CD8-positive, alpha-beta memory T cell (primary cell): ENCODE measurements at regions not wholly inside any gene's neighbourhood (a gene's known extent, or its start where the extent isn't known, plus 50 kb on each side); places are given as distances from the start of the nearest gene placed in this dataset.

Experiments
- CTCF ChIA-PET: fragments of 350-600 bp; sonication (Branson Sonifier 250); formaldehyde crosslinking; loops from one replicate; lab custom pipeline; 2021; ENCODE audit warnings: antibody characterized with exemption; lab: Charles Lee
- POLR2A ChIA-PET: fragments of 350-600 bp; sonication (Branson Sonifier 250); formaldehyde crosslinking; loops from one replicate; lab custom pipeline; 2021; ENCODE audit warnings: antibody characterized with exemption; lab: Charles Lee
- DNase-seq, 5 donors: peaks; one replicate each; pipeline versions ENCODE4 v3.0.0 to v3.0.0-alpha.2; 2020 to 2022; ENCODE audit warnings: mixed read lengths in 1 of 5
- H3K27ac ChIP-seq: one replicate; pipeline ENCODE4 v1.7.0; 2013; ENCODE audit warnings: low read depth, mild to moderate bottlenecking, low read length, moderate library complexity
- H3K27me3 ChIP-seq: 2 replicates; pipeline ENCODE4 v1.7.0; 2013; ENCODE audit warnings: low read length, mild to moderate bottlenecking; ENCODE audit not compliant: insufficient read depth, poor library complexity, severe bottlenecking
- H3K36me3 ChIP-seq: 2 replicates; pipeline ENCODE4 v1.7.0; 2013; ENCODE audit warnings: mild to moderate bottlenecking, low read length, moderate library complexity; ENCODE audit not compliant: insufficient read depth
- H3K4me1 ChIP-seq: 2 replicates; pipeline ENCODE4 v1.7.0; 2013; ENCODE audit warnings: mild to moderate bottlenecking, low read length, moderate library complexity; ENCODE audit not compliant: insufficient read depth
- H3K4me3 ChIP-seq: 2 replicates; pipeline ENCODE4 v1.7.0; 2013; ENCODE audit warnings: mild to moderate bottlenecking, low read length
- H3K9me3 ChIP-seq: 2 replicates; pipeline ENCODE4 v1.7.0; 2013; ENCODE audit warnings: mild to moderate bottlenecking, low read length
- H3K27ac Mint-ChIP-seq, 8 donors: one replicate each; pipeline ENCODE4 v1.8.0; 2020 to 2021; ENCODE audit warnings: mixed read lengths in 8 of 8, mild to moderate bottlenecking in 6 of 8, inconsistent platforms in 3 of 8, moderate library complexity in 3 of 8
- H3K27me3 Mint-ChIP-seq, 2 donors: one replicate each; pipeline ENCODE4 v1.8.0; 2020 to 2021; ENCODE audit warnings: mixed read lengths in 2 of 2, mild to moderate bottlenecking in 1 of 2, moderate library complexity in 1 of 2
- H3K36me3 Mint-ChIP-seq, 3 donors: one replicate each; pipeline ENCODE4 v1.8.0; 2020 to 2021; ENCODE audit warnings: mixed read lengths in 3 of 3, inconsistent platforms in 1 of 3, mild to moderate bottlenecking in 1 of 3
- H3K4me1 Mint-ChIP-seq, 3 donors: one replicate each; pipeline ENCODE4 v1.8.0; 2020 to 2021; ENCODE audit warnings: mixed read lengths in 3 of 3, inconsistent platforms in 1 of 3, mild to moderate bottlenecking in 1 of 3
- H3K4me3 Mint-ChIP-seq, 7 donors: one replicate each; pipeline ENCODE4 v1.8.0; 2020 to 2021; ENCODE audit warnings: mixed read lengths in 7 of 7, mild to moderate bottlenecking in 6 of 7, moderate library complexity in 4 of 7, inconsistent platforms in 2 of 7
- H3K9me3 Mint-ChIP-seq, 5 donors: one replicate each; pipeline ENCODE4 v1.8.0; 2020 to 2022; ENCODE audit warnings: mixed read lengths in 5 of 5, mild to moderate bottlenecking in 3 of 5, moderate library complexity in 2 of 5, inconsistent platforms in 1 of 5

DNA sequence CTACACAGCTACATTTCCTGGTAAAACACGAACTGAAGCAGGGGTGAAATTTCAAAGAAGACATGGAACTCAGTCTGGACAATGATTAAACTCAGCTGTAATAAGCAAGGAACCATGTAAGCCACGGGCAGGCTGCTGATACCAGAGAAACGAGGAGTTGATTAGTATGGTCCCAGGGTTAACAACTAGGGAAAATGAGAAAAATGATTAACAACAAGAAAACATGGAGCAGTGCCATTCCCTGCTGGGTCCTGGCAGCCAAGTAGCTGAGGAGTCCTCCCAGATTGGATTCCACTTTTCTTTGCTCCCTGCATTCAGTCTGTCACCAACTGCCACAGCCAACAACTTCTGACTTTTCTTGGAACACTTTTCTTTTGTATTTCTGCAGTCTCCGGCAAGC is 517.0 kb upstream of the KLHL29 start:
- DNase-seq, result no peak
- no peaks in the 10 kb centered on the region for H3K36me3 Mint-ChIP-seq
- no peaks in the 10 kb centered on the region for H3K9me3 Mint-ChIP-seq
- Histone ChIP-seq H3K27ac (no peak overlapping the region), H3K9me3 (no peaks in the 10 kb centered on the region), H3K4me3 (no peak overlapping the region), H3K4me1 (no peaks in the 10 kb centered on the region), H3K27me3 (no peaks in the 10 kb centered on the region), H3K36me3 (no peaks in the 10 kb centered on the region)
- ChIA-PET CTCF (no interaction called here), POLR2A (no interaction called here)
- H3K27me3 Mint-ChIP-seq, result no peaks in the 10 kb centered on the region
- no peak overlapping the region for H3K27ac Mint-ChIP-seq
- H3K4me1 Mint-ChIP-seq, result no peaks in the 10 kb centered on the region
- no peak overlapping the region for H3K4me3 Mint-ChIP-seq

DNA sequence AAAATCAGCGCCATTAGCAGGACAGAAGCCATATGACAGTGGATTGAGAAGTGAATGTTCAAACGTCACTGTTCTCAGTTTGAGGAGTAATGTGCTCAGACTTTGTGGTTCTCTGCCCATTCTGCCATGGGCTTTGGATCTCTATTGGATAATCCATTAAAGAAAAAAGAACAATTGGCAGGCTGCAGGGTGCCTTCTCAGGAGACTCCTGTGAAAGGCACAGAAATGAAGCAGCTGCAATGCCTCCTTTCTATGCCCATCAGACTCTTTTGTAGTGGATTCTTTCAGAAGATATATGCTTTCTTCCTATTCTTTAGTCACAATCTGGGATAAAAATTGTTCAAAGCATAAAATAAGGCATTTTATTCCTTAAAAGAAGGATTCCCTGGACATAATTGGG is 506.9 kb upstream of the KLHL29 start:
- H3K27me3 ChIP-seq, result no peaks in the 10 kb centered on the region
- Mint-ChIP-seq H3K36me3 (no peaks in the 10 kb centered on the region), H3K4me1 (no peaks in the 10 kb centered on the region), H3K27me3 (peaks cover 0 to 2% of the 10 kb centered on the region in 2 donors), H3K27ac (no peak overlapping the region), H3K9me3 (peaks cover 0 to 13% (median 2%) of the 10 kb centered on the region in 5 donors), H3K4me3 (no peak overlapping the region)
- ChIA-PET CTCF (no interaction called here), POLR2A (no interaction called here)
- no peak overlapping the region for H3K27ac ChIP-seq
- no peaks in the 10 kb centered on the region for H3K9me3 ChIP-seq
- H3K4me1 ChIP-seq, result no peaks in the 10 kb centered on the region
- no peaks in the 10 kb centered on the region for H3K36me3 ChIP-seq
- H3K4me3 ChIP-seq, result no peak overlapping the region
- no peak for DNase-seq

DNA sequence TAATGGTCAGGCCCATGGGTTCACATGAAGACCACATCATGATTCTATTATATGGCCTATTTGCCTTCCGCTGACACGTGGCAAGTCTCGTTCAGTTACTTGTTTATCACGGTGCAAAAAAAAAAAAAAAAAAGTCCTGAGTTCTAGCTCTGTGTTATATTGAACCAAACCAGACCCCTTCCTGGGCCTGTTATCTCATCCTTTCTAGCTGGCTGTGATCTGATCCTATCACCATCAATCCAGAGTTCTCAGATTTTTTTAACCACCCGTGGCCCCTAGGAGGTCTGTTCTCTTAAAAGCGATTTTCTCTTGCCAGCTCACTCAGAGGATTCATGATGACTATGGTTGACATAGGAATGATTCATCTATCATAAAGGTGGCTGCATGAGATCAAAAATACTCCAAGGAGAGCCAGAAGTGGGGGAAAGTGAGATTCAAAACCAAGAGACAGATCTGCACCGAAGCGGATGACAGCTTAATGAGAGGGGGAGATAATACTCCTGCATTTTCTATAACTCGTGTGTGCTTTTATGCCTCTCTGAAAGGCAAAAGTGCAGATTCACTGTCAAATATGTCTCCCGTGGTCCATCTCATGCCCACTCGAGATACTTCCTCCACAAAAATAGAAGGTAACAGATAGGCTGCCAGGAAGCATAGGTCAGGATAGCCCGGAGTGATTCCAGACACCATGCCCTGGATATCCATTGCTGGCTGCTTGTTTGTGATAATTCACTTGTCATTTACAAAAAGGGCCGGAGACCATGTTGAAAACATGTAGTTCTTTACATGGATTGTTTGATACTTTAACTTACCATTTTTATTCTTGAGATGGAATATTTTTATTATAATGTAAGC is 505.7 kb upstream of the KLHL29 start:
- H3K36me3 ChIP-seq, result no peaks in the 10 kb centered on the region
- H3K27me3 ChIP-seq, result no peaks in the 10 kb centered on the region
- Mint-ChIP-seq H3K27me3 (peaks cover 0 to 3% of the 10 kb centered on the region in 2 donors), H3K4me3 (no peak overlapping the region), H3K9me3 (peaks cover 0 to 11% (median 2%) of the 10 kb centered on the region in 5 donors), H3K27ac (no peak overlapping the region), H3K4me1 (no peaks in the 10 kb centered on the region), H3K36me3 (no peaks in the 10 kb centered on the region)
- ChIA-PET POLR2A (no interaction called here), CTCF (no interaction called here)
- H3K27ac ChIP-seq, result no peak overlapping the region
- no peaks in the 10 kb centered on the region for H3K4me1 ChIP-seq
- no peak overlapping the region for H3K4me3 ChIP-seq
- no peak for DNase-seq
- H3K9me3 ChIP-seq, result no peaks in the 10 kb centered on the region

DNA sequence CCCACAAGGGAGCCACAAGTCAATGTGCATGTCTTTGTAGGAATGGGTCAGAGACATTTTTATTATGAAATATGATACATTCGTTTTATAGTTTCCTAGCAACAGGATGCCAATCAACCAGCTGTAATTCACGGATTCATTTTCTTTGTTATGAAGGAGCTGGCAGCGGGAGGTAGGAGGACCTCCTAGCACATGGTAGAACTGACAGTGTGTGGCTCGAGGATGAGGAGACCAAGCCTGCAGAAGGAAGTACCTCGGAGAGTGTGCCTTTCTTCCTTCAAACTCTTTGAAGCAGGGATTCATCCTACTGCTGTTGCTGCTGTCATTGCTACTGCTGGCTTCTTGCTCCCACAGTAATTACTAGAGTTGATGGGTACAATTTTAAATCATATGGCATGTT is 504.8 kb upstream of the KLHL29 start:
- H3K4me3 Mint-ChIP-seq, result no peak overlapping the region
- POLR2A ChIA-PET, result no interaction called here
- Histone ChIP-seq H3K36me3 (no peaks in the 10 kb centered on the region), H3K9me3 (no peaks in the 10 kb centered on the region), H3K27ac (no peak overlapping the region), H3K4me1 (no peaks in the 10 kb centered on the region), H3K27me3 (no peaks in the 10 kb centered on the region), H3K4me3 (no peak overlapping the region)
- H3K9me3 Mint-ChIP-seq, result peaks cover 0 to 9% (median 4%) of the 10 kb centered on the region in 5 donors
- DNase-seq, result no peak
- no peak overlapping the region for H3K27ac Mint-ChIP-seq
- no peaks in the 10 kb centered on the region for H3K4me1 Mint-ChIP-seq
- H3K27me3 Mint-ChIP-seq, result peaks cover 0 to 3% of the 10 kb centered on the region in 2 donors
- H3K36me3 Mint-ChIP-seq, result no peaks in the 10 kb centered on the region
- CTCF ChIA-PET, result no interaction called here

DNA sequence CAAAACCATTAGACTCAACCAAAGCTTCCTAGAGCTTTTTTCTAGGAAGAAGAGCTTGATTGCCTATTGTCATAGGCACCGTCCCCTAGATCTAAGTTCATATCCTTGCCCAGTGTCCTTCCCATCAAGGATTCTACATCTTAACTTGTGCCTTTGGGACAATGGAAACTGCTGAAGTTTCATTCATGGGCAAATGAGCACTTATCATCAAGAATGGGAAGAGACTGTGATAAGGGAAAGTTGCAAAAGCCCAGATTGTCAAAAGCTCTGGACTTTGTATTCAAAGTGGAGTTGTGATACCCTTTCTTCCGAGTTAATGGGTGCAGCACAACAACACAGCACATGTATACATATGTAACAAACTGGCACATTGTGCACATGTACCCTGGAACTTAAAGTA is 503.0 kb upstream of the KLHL29 start:
- DNase-seq, result no peak
- ChIA-PET POLR2A (no interaction called here), CTCF (no interaction called here)
- peaks cover 0 to 3% of the 10 kb centered on the region in 2 donors for H3K27me3 Mint-ChIP-seq
- H3K27ac Mint-ChIP-seq, result no peak overlapping the region
- Histone ChIP-seq H3K27me3 (no peaks in the 10 kb centered on the region), H3K27ac (no peak overlapping the region), H3K36me3 (no peaks in the 10 kb centered on the region), H3K4me1 (no peaks in the 10 kb centered on the region), H3K9me3 (no peaks in the 10 kb centered on the region), H3K4me3 (no peak overlapping the region)
- no peaks in the 10 kb centered on the region for H3K4me1 Mint-ChIP-seq
- H3K36me3 Mint-ChIP-seq, result no peaks in the 10 kb centered on the region
- peaks cover 0 to 9% (median 0%) of the 10 kb centered on the region in 5 donors for H3K9me3 Mint-ChIP-seq
- no peak overlapping the region for H3K4me3 Mint-ChIP-seq

DNA sequence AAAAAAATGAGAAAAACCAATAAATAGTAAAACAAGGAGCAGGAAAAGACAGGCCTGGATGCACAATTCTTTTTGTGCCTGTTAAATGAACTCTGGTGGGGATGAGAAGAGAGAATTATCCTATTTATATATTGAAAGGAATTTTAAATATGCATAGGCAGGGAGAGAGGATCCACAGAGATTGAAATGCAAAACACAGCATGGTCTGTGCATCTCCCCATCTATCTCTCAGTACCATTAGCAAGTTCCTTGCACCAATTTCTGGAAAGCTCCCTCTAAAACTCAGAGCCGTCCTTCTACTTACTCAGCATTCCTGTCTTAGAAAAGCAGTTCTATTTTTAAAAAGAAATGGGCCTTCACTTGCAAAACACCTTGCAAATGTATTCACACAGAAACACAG is 502.3 kb upstream of the KLHL29 start:
- POLR2A ChIA-PET, result no interaction called here

DNA sequence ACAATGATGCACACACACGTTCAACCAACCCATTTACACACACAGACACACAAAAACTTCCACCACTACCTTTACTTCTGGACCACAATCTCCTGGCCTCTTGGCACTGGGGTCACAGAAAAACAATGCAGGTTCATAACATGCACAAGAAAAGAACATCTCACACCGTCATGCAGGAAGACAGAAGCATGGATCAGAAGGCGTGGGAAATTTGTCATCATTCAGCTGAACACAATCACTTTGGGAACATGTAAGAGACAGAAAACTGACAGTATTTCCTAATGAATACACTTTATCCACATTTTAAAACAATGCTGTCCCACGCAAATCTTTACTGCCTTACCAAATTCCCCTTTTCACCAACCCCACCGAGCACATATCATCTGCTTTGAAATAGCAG is 501.9 kb upstream of the KLHL29 start:
- H3K4me1 Mint-ChIP-seq, result no peaks in the 10 kb centered on the region
- peaks cover 0 to 3% of the 10 kb centered on the region in 2 donors for H3K27me3 Mint-ChIP-seq
- Histone ChIP-seq H3K9me3 (no peaks in the 10 kb centered on the region), H3K27ac (no peak overlapping the region), H3K36me3 (no peaks in the 10 kb centered on the region), H3K27me3 (no peaks in the 10 kb centered on the region), H3K4me1 (no peaks in the 10 kb centered on the region), H3K4me3 (no peak overlapping the region)
- H3K27ac Mint-ChIP-seq, result no peak overlapping the region
- ChIA-PET POLR2A (no interaction called here), CTCF (no interaction called here)
- no peaks in the 10 kb centered on the region for H3K36me3 Mint-ChIP-seq
- H3K4me3 Mint-ChIP-seq, result no peak overlapping the region
- no peak for DNase-seq
- peaks cover 0 to 9% (median 0%) of the 10 kb centered on the region in 5 donors for H3K9me3 Mint-ChIP-seq

More for the DNA sequence above, 502.3 kb upstream of the KLHL29 start:
- Mint-ChIP-seq H3K4me3 (no peak overlapping the region), H3K36me3 (no peaks in the 10 kb centered on the region), H3K27ac (no peak overlapping the region), H3K9me3 (peaks cover 0 to 9% (median 0%) of the 10 kb centered on the region in 5 donors), H3K4me1 (no peaks in the 10 kb centered on the region), H3K27me3 (peaks cover 0 to 3% of the 10 kb centered on the region in 2 donors)
- Histone ChIP-seq H3K9me3 (no peaks in the 10 kb centered on the region), H3K27me3 (no peaks in the 10 kb centered on the region), H3K4me3 (no peak overlapping the region), H3K36me3 (no peaks in the 10 kb centered on the region), H3K4me1 (no peaks in the 10 kb centered on the region), H3K27ac (no peak overlapping the region)
- DNase-seq, result no peak
- CTCF ChIA-PET, result no interaction called here

DNA sequence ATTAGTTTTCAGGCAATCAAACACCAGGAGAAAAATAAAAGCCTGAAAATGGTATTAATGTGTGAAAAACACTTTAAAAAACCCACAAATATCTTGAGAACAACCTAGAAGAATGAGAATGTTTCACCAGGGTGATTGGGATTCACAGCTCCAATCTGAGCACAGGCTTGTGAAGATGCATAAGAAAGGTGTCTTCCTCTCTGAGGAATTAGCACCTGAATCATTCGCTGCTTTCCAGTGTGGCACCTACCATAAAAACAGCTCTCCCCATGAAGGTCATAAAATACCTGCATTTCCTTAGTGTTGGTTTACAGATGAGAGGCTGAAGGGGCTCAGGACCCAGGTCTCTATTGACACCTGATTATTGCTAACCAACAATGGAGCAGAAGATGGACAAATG is 499.7 kb upstream of the KLHL29 start:
- H3K9me3 Mint-ChIP-seq, result peaks cover 0 to 9% (median 0%) of the 10 kb centered on the region in 5 donors
- CTCF ChIA-PET, result no interaction called here
- H3K27ac ChIP-seq, result no peak overlapping the region
- peaks cover 0 to 3% of the 10 kb centered on the region in 2 donors for H3K27me3 Mint-ChIP-seq
- no peaks in the 10 kb centered on the region for H3K4me1 Mint-ChIP-seq
- no peak overlapping the region for H3K4me3 Mint-ChIP-seq
- no peak overlapping the region for H3K4me3 ChIP-seq
- H3K27me3 ChIP-seq, result no peaks in the 10 kb centered on the region
- H3K36me3 ChIP-seq, result no peaks in the 10 kb centered on the region
- no peak for DNase-seq
- H3K9me3 ChIP-seq, result no peaks in the 10 kb centered on the region
- H3K4me1 ChIP-seq, result no peaks in the 10 kb centered on the region
- no peak overlapping the region for H3K27ac Mint-ChIP-seq
- H3K36me3 Mint-ChIP-seq, result no peaks in the 10 kb centered on the region
- POLR2A ChIA-PET, result no interaction called here
